NCI-H2081 treated with DMSO at 0.1 percent for 48 hours (cell line): ENCODE measurements at regions not wholly inside any gene's neighbourhood (a gene's known extent, or its start where the extent isn't known, plus 50 kb on each side); places are given as distances from the start of the nearest gene placed in this dataset.

ENCODE experiments used
- DNase-seq: peaks from one replicate; lab custom pipeline; 2025; lab: John Stamatoyannopoulos, UW

DNA sequence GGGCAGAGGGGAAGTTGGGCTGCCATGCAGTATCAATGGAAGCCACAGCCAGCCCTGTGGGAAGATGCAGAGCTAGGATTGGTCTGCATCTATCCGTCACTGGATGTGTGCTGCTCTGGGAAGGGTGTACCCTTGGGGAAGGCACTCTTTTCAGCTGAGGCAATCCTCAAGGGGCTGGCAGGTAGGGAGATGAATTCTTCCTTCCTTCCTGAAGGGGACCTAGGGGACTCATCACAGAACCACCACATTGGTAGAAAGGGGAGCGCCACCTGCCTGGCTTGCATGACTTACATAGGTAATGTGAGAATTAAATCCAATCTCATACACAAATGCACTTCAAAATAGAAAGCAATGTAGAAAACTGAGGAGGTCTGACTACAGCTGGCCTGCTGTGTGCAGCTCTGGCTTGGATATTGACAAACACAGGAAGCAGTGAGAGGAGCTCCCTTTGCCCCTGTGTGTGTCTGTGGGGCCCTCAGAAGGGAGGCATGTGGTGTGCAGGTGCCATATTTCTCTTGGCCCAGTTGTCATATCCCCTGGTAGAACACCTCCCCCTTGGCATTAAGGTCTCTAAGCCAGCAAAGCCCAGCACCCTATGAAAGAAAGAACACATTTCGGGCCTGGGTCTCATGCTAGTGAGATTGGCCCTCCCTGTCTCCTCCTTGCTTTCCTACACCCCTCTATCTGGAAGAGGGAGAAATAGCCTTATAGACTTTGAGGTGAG, 260.3 kb upstream of the MOCS1 start:
- DNase-seq = no peak

DNA sequence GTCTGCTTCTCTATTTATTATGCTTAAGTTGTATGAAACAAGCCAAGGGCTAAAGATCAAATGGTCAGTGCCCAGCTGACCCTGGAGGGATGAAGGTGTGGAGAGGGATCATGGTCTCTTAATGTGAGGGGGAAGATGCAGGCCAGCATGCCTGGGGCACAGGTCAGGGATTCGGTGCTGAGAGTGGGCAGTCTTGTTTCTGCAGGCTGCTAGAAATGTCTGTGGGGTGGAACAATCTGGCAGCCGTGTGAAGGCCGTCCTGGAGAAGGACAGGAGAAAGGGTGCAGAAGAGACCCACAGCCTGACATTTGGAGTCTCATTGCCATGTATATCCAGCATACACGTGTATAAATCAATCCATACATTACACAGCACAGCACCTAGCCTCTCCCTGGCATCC, 258.3 kb upstream of the MOCS1 start:
- no peak for DNase-seq

DNA sequence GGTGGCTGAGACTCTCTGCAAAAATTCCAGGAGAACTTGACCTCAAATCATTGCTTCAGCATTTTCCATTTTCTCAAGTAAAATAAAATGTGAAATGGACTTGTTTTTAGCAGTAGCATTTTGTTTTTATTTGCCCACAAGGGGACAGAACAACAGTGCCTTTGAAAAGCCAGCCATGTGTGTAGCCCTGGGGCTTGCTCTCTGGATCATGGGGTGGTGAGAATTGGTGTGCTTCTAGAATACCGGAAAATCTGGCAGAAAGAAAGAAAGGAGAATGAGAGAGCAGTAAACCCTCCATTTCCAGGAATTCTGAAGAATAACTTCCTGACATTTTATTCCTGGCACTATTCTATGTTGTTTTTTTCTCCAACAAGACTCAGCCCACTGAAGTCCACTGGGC, 254.7 kb upstream of the MOCS1 start:
- no peak for DNase-seq

DNA sequence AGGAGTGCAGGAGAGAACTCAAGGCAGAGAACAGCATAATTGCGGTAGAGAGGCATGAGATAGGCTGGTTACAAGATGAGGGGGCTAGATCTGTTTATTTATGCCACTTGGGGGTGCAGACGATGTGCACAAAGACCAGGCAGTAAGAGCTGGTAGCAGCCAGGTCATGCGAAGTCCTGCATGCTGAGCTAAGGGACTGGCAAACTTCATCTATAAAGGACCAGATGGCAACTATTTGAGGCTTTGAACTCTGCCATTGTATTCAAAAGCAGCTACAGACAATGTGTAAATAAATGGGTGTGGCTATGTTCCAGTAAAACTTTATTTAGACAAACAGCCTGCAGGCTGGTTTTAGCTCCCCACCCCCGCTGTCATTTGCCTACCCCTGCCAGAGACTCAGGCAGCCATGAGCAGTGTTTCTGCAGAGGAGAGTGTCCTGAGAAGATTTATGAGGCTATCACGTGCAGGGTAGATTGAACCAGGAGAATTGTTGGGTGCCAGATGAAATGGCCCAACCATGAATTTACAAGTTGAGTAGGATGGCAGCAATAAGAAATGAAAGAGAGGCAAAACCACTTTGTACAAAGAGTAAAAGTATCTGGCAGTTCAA, 253.4 kb upstream of the MOCS1 start:
- no peak for DNase-seq

DNA sequence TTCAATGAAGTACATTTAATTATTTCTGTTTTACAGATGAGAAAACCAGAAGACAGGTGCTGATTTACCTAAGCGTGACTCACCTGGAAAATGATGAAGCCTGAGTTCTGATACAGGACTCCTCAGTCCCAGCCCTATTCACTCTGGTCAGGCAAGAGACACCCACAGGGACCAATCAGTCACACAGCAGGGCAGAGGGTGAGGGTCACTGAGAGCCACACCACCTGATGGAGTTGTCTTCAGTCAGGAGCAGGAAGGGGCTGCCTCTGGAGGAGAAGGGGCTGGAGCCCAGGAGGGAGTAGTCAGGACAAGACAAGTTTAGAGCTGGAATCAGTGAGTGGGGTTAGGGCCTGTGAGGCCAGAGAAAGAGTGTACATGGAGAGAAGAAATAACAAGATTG, 251.2 kb upstream of the MOCS1 start:
- no peak for DNase-seq

DNA sequence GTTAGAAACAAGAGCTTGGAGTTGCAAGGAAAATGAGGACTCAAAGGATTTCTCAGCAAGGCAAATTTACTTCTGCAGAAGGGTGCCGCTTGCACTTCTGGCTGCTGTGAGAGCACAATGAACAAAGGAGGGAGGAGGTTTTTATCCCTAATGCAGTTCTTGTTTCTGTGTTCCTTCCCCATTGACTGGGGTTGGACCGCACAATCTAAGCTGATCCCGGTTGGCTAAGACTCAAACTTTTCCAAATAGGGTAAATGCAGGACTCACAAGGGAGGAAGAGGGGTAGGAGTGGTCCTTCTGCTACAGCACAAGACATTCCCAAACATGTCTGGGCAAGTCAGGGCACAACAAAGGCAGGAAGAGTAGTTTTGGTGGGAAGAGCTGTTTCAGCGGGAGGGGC, 249.6 kb upstream of the MOCS1 start:
- DNase-seq = no peak

DNA sequence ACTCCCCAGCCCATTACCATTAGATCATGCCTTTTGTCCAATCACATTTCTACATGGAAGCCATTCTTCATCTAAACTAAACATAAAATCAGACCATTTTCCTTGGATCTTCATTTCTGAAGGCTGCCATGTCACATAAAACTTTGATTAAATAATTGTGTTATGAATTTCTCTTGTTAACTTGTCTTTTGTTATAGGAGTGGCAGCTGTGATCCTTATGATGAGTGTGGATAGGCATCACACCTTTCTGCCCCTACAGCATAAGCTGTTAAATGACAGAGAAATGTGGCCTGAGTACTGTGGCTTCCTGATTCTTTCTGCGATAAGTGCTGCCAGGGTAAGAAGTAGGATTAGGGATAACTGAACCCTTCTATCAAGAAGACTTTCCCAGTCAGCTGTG, 247.1 kb upstream of the MOCS1 start:
- no peak for DNase-seq

DNA sequence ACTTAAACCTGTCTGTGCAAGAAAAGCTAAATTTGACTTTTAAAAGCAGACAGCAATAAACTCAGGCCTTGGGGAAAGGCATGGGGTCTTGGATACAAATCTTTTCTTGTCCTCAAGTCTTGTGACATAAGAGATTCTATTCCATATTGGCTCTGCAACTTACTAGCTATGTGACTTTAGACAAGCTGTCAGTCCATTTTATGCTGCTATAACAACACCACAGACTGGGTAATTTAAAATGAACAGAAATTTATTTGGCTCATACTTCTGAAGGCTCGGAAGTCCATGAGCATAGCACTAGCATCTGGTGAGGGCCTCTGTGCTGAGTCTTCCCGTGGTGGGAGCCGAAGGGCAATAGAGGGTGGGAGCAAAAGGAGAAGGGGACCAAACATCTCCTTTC, 246.0 kb upstream of the MOCS1 start:
- no peak for DNase-seq

DNA sequence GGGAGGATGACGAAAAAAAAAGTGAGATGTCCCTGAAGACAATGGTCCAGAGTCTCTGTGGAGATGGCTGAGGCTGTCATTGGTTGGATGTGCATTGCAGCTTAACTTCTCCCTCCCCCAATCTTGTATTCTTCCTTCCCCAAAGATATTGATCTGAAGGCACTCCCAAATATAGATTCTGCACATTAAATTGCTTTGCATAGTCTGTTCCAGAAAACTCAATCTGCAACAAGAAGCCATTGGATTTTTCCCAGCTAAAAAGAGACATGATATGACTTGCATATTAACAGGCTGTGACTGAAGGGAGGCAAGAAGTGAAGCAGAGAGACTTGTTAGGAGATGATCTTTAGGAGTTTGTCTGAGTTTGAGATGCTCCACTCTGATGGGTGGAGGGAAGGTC, 245.2 kb upstream of the MOCS1 start:
- no peak for DNase-seq

DNA sequence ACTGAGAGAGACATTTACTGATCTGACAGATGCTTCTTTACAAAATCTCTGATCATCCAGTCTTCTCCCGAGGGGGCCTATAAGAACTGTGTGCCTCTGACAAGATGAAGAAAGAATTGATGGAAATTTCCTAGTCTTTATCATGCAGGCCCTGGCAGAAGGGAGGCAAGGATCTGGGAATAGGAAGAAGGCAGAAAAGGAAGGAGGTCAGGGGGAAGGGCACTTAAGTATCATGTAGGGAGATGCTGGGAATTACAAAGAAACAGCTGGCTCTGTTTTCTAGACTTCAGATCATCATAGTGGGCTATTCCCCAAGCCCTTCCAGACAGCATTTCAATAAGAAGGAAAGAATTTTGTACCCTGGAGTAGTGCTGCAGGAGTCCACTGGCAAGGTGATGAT, 243.3 kb upstream of the MOCS1 start:
- no peak for DNase-seq

DNA sequence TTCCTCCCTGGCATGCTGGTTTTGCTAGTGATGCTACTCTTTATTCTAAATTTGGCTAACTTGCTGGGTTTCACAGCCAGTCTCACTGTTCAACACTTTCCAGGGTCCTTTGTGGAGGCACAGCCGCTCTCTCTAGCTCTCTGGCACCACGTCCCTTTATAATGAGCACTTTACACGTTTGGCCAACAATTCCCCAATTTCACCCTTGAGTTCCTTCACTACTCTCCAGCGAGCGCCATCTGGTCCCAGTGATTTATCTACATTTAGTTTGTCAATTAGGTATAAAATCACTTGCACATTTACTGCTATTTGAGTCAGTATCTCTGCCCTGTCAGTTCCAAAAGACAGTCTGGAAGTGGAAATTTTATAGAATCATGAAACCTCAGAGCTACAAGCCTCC, 241.9 kb upstream of the MOCS1 start:
- DNase-seq = no peak

DNA sequence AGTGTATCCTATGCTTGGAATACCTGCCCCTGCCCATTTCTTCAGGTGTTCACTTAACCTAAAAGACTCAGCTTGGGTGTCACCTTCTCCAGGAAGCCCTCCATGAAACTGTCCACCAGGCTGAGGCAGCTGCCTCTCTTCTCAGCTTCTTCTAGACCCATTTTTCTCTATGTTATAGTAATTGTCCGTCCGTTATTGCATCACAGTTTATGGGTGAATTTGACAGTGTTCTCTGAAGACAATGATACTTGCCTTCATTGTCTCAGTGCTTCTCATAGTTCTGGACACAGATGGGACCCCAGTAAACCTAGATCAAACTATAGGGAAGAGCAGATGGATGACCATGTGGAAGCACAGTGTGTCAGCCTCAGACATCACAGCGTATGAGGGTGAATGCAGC, 238.0 kb upstream of the MOCS1 start:
- DNase-seq = no peak

DNA sequence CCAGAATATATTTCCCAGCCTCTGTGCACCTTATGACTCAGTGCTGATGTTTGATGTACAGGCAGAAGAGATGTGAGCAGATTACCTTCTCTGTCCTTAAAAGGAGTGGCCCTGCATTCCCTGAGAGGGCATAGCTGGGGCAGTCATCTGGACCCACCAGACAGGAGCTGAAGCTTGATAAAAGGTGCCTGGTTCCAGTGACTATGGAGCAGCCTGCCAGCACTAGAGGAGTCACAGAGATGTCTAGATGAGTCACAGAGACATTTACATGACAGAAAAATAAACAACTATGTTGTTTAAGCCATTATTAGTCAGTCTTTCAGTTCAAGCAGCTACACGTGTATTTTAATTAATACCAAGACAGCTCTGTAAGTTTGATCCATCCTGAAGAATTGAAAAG, 237.1 kb upstream of the MOCS1 start:
- DNase-seq = no peak

DNA sequence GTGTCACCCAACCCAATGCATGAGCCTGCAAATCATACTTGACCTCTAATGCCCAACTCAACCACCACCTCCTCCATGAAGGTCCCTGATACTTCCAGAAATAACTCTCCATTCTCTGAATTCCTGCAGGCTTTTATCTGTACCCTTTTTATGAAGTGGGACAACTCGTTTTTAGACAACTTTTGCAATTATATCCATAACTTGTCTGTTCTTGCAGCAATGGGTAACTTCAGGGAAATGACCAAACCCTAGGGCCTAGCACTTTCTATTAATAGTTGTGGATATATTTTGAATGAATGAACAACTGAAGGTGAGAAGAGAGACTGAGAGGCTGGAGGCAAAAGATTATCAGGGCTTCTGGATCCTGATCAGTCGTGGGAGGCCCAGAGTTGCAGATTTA, 236.6 kb upstream of the MOCS1 start:
- no peak for DNase-seq

DNA sequence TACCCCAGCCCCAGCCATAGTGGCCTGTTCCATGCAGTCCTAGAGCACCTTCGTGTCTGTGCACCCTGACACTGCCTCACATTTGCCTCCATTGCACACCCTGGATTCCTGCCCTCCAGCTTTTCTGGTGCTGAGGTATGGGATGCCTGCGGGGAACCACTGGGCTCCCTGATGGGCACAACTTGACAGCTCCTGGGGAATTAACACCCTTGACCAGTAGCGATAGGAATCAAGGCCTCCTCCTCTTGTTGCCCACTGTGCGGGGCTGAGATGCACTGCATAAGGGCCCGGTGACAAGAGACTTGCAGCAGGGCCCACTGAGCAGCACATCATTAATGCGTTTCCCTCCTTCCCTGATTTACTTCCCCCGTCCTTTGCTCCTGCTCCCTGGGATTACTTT, 235.6 kb upstream of the MOCS1 start:
- no peak for DNase-seq

DNA sequence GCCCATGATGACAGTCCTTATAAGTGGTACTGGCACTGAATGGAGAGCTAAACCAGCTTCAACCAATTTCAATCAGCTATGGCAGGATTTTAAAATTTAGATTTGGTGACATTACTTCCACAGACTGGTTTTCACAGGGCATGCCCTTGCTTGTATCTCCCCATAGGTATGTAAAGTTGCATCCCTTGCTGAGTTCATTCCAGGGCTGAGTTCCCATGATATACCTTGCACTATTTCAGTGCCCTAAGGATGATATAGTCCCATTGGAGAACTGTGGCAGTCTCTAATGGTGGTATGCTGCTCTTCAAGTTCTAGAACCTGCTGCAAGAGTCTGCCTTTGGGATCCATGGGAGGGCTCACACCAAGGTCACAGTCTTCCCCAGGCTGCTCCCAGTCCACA, 232.7 kb upstream of the MOCS1 start:
- no peak for DNase-seq

DNA sequence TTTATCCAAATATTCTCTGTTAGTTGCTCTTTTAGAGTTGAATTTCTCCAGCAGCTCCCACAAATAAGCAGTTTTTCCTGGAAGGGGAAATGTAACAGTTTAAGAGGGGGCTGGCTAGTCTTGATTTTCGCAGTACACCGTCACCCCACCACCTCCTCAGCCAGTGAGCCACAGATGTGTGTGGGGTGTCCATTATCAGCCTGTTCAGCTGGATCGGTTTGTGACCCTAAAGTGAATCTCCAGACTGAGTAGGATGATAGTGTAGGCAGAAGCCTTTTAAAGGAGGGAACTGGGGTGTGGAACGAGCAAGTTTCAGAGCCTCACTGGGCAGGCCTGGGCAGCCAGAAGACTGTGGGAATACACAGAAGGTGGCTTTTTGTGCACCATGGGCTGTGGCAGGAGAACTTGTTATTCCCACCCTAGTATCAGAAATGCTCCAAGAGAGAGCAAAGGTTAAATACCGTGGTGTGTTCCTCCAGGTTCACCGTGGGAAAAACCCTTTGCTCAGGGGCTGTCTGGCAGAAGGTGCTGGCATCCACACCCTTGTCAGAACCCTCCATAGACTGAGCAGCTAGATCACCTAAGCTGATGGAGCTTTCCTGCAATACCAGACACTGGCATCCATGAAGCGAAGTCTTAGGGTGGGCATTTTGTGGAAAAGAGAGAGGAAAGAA, 230.9 kb upstream of the MOCS1 start:
- no peak for DNase-seq

DNA sequence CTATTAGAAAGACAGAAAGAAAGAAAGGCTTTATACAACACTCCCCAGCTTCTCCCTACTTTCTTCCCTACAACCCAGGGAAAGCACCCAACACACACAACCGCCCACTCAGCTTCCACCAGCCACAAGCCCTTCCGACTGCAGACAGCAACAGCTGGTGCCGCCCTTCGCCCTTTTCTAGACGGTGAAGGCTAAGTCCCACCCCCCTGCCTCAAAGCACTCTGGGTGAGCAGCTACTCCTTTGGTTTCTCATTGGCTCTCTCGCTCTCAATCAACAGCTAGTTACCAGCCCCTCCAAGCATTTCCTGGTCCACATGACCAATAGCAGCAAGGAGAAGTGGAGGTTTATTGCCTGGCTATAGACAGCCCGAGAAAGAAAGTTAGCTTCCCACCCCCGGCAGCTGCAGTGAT, 230.1 kb upstream of the MOCS1 start:
- no peak for DNase-seq

DNA sequence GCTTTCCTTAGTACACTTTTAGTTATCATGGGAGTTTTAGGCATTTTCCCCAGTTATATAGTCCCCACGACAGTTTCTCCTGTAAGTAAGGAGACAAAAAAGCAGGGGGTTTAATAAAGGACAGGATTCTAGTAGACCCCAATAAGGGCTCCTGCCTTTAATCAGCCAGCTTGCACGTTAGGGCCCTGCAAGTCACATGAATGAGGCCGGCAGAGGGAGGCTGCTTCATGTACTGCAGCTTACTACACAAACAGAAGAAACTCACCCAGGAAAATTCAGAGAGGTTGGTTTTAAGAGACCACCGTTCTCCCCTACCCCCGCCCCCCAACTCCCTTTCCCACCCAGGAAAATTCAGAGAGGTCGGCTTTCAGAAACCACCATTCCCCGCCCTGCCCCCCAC, 229.7 kb upstream of the MOCS1 start:
- DNase-seq = no peak

DNA sequence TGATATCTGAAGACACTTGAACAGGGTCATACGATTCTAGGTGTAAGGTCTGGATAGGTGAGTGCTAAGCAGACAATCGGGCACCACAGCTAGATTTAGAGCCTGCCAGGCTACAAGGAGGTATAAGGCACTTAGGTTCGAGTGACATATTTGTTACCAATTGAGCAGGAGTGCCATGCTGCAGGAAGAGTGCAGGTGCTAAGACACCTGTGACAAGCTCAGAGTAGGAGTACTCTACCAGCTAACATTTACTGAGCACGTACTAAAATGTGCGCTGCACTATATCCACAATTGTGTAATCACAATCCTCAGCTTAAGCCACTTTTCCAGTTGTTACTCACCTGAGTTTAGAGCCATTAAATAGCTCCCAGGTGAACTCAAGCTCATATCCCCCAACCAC, 227.8 kb upstream of the MOCS1 start:
- DNase-seq = no peak

DNA sequence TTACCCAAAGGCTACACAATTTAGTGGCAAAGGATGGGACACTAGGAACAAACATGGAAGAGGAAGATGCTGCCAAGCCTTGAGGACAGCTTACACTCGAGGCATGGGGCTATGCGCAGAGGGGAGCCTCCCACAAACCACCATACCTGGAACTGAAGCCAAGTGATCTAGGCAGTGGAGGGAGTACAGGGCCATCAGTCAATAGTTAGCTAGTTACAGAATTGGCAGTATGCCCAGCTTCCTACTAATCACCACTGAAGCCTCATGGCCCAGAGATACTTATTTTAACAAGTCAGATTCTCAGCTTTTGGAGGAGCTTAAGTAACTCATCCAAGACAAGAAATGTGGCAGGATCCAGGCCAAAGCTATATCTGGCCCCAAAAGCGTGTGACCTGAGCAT, 226.6 kb upstream of the MOCS1 start:
- no peak for DNase-seq

DNA sequence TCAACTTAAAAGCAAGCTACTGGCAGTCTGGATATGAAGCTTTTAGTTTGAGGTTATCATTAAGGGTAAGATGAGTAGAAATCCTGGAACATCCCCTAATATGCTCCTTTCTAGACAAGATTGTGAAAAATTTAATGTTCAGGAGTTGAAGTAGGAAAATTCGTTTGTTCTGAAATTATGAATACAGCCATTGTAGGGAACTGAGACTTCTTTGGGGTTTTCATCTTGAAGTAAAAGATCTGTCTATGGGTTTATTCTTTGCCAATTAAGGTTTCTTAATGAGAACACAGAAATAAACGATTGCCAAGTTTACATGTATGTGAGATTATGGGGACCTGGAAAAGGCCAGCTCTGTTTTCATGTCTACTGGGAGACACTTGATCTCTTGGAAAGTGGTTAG, 225.6 kb upstream of the MOCS1 start:
- no peak for DNase-seq

DNA sequence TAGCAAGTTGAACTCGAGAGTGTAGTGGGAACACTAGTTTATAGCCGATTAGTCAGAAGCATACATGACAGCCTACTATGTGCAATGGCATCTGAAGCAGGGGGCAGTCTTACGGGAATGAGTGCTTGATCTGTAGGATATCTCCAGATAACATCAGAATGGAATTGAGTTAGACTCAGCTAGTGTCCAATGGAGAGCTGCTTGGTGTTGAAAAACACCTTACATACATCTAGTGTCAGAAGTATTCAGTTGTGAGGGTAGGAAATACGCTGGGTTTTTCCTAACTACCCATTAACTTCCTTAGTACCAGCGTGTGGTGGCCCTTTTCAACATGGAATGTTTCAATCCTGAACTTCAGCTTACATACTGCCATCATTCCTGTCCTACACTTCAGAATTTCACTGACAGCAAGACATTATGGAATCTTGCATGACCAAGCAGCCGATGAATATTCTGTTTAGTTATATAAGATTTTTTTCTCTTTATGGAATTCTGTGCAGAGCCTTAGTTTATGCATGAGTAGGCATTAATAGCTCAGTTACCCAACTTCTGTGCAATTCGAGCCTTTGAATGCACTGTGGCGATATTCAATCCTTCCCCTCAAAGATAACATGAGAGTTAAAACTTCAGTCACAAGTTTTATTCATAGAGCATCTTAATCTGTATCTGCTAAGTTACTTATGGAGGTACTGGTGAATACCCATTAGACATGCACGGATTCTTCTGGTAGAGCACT, 218.6 kb upstream of the MOCS1 start:
- no peak for DNase-seq
